Heart left ventricle (tissue), 13 donors: ENCODE measurements at regions not wholly inside any gene's neighbourhood (a gene's known extent, or its start where the extent isn't known, plus 50 kb on each side); places are given as distances from the start of the nearest gene placed in this dataset.

ENCODE experiments used
- POLR2A ChIP-seq, 2 donors: fragments of 450-650 bp; IDR thresholded peaks; one replicate each; pipeline ENCODE4 v1.6.1; 2017; ENCODE audit warnings: antibody characterized with exemption in 2 of 2, mild to moderate bottlenecking in 2 of 2, moderate library complexity in 2 of 2
- TF ChIP-seq, protein P1 (sequence below), 12 donors: fragments of 200-600 bp; sonication (generic) in 4 of 12; IDR thresholded peaks; one replicate each; pipeline versions ENCODE4 v1.5.0 to v1.8.0; 2018 to 2022; ENCODE audit warnings: antibody characterized with exemption in 12 of 12, mild to moderate bottlenecking in 5 of 12
- donor health status: ischemic (EF 13 %, LVEDD 7.1; RV severe dilation, severe dysfunction).
- donor health status: DM: no; HTN: yes; CAD: no.
- donor health status: DM: no; HTN: no; CAD: no.
- donor health status: ischemic (EF 25% LVEDD 6.9; RV normal size, moderate dysfunction).
- donor health status: ischemic (EF 25% LVEDD 5.7; RV mildly dilated, moderate dysfunction).
- donor health status: ischemic (EF 35%, LVEDD 5.7; RV mildly dilated, moderate dysfunction).
- donor health status: nonischemic (EF 11% LVEDD 7.7; RV severe dilation, severe dysfunction).
- donor health status: DM: yes; HTN: yes; CAD: no.
- donor health status: PGD.
- donor health status: ischemic (EF 29% LVEDD 5.4; RV normal size, mild dysfunction).
- donor health status: nonischemic (EF 23%, LVEDD 6.1; RV moderate dilation, normal function).

- TF ChIP-seq, protein P1, sequence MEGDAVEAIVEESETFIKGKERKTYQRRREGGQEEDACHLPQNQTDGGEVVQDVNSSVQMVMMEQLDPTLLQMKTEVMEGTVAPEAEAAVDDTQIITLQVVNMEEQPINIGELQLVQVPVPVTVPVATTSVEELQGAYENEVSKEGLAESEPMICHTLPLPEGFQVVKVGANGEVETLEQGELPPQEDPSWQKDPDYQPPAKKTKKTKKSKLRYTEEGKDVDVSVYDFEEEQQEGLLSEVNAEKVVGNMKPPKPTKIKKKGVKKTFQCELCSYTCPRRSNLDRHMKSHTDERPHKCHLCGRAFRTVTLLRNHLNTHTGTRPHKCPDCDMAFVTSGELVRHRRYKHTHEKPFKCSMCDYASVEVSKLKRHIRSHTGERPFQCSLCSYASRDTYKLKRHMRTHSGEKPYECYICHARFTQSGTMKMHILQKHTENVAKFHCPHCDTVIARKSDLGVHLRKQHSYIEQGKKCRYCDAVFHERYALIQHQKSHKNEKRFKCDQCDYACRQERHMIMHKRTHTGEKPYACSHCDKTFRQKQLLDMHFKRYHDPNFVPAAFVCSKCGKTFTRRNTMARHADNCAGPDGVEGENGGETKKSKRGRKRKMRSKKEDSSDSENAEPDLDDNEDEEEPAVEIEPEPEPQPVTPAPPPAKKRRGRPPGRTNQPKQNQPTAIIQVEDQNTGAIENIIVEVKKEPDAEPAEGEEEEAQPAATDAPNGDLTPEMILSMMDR (IDR thresholded peaks at IDR 0.05) = no peak
- TF ChIP-seq POLR2A (IDR thresholded peaks at IDR 0.05) = no peak
Measured at GRCh38 chr7:82507365-82507975, 63.9 kb upstream of the CACNA2D1 start.
